NCI-H2107 (cell line): ENCODE measurements at regions not wholly inside any gene's neighbourhood (a gene's known extent, or its start where the extent isn't known, plus 50 kb on each side); places are given as distances from the start of the nearest gene placed in this dataset.

Source experiments
- DNase-seq: peaks from one replicate; lab custom pipeline; 2025; lab: John Stamatoyannopoulos, UW

- no peak for DNase-seq
Observed at GRCh38 chr2:136215449-136215848, 97.5 kb upstream of the CXCR4 start.

GRCh38 chr2:136214307-136215200, 96.6 kb upstream of the CXCR4 start:
- DNase-seq, result no peak

GRCh38 chr2:136213836-136214235, 95.9 kb upstream of the CXCR4 start:
- DNase-seq, result no peak

GRCh38 chr2:136212426-136213378, 94.8 kb upstream of the CXCR4 start:
- no peak for DNase-seq

- no peak for DNase-seq
Observed at GRCh38 chr2:136211701-136212100, 93.8 kb upstream of the CXCR4 start.

GRCh38 chr2:136210822-136211221, 92.9 kb upstream of the CXCR4 start:
- no peak for DNase-seq

GRCh38 chr2:136210455-136210805, 92.5 kb upstream of the CXCR4 start:
- no peak for DNase-seq

- DNase-seq, result no peak
Observed at GRCh38 chr2:136209561-136210454, 91.9 kb upstream of the CXCR4 start.

GRCh38 chr2:136208682-136209420, 90.9 kb upstream of the CXCR4 start:
- DNase-seq, result no peak

GRCh38 chr2:136207665-136208064, 89.7 kb upstream of the CXCR4 start:
- DNase-seq, result no peak

- no peak for DNase-seq
Observed at GRCh38 chr2:136207030-136207623, 89.2 kb upstream of the CXCR4 start.

GRCh38 chr2:136206613-136207012, 88.7 kb upstream of the CXCR4 start:
- DNase-seq, result peak; percentile 43

GRCh38 chr2:136205615-136206014, 87.7 kb upstream of the CXCR4 start:
- DNase-seq, result no peak

GRCh38 chr2:136204971-136205370, 87.0 kb upstream of the CXCR4 start:
- DNase-seq, result no peak

GRCh38 chr2:136195226-136195625, 77.3 kb upstream of the CXCR4 start:
- DNase-seq, result no peak

GRCh38 chr2:136191041-136191440, 73.1 kb upstream of the CXCR4 start:
- DNase-seq, result no peak

GRCh38 chr2:136189221-136189782, 71.4 kb upstream of the CXCR4 start:
- no peak for DNase-seq

- no peak for DNase-seq
Observed at GRCh38 chr2:136188086-136188485, 70.1 kb upstream of the CXCR4 start.

- DNase-seq, result no peak
Observed at GRCh38 chr2:136185981-136186776, 68.2 kb upstream of the CXCR4 start.

- no peak for DNase-seq
Observed at GRCh38 chr2:136183097-136183496, 65.1 kb upstream of the CXCR4 start.
